Vagina (tissue), 2 donors: ENCODE measurements at regions not wholly inside any gene's neighbourhood (a gene's known extent, or its start where the extent isn't known, plus 50 kb on each side); places are given as distances from the start of the nearest gene placed in this dataset.

ENCODE experiments used
- DNase-seq, 2 donors: peaks; one replicate each; pipeline ENCODE4 v3.0.0-alpha.2; 2017; ENCODE audit errors: extremely low spot score in 2 of 2
- H3K27ac ChIP-seq: fragments of 200-600 bp; sonication (generic); one replicate; pipeline ENCODE4 v1.5.1; 2019
- H3K27me3 ChIP-seq: fragments of 200-600 bp; sonication (generic); one replicate; pipeline ENCODE4 v1.5.1; 2019
- H3K36me3 ChIP-seq, 2 donors: fragments of 200-600 bp; sonication (generic); one replicate each; pipeline ENCODE4 v1.5.1; 2017 to 2019
- H3K4me1 ChIP-seq: fragments of 200-600 bp; sonication (generic); one replicate; pipeline ENCODE4 v1.5.1; 2019
- H3K4me3 ChIP-seq, 2 donors: fragments of 200-600 bp; sonication (generic); 1 replicate in 1 of 2; 2 replicates in 1 of 2; pipeline ENCODE4 v1.5.1; 2016 to 2019
- H3K9me3 ChIP-seq: fragments of 200-600 bp; sonication (generic); one replicate; pipeline ENCODE4 v1.5.1; 2019
- CTCF ChIP-seq, 3 experiments: fragments of 450-650 bp in 2 of 3; fragments of 200-600 bp in 1 of 3; sonication (generic) in 1 of 3; IDR thresholded peaks; one replicate each; pipeline ENCODE4 v1.5.1; 2017 to 2019; ENCODE audit warnings: antibody characterized with exemption in 3 of 3, mild to moderate bottlenecking in 2 of 3, moderate library complexity in 2 of 3
- POLR2A ChIP-seq, 2 donors: fragments of 450-650 bp; IDR thresholded peaks; one replicate each; pipeline ENCODE4 v1.6.1; 2017; ENCODE audit warnings: antibody characterized with exemption in 2 of 2, mild to moderate bottlenecking in 2 of 2, moderate library complexity in 2 of 2
- POLR2AphosphoS5 ChIP-seq, 2 donors: sonication (generic); formaldehyde crosslinking; IDR thresholded peaks; one replicate each; pipeline ENCODE4 v1.9.0; 2017; ENCODE audit warnings: antibody characterized with exemption in 2 of 2, mild to moderate bottlenecking in 2 of 2, low read depth in 1 of 2; ENCODE audit not compliant: insufficient read depth in 1 of 2
- intact Hi-C: fragments of 100-400 bp; cut with DNase I; formaldehyde crosslinking; loops from one replicate; pipeline ENCODE4 v1.15.1; 2023

GRCh38 chr7:52462474-52462873, 573.0 kb upstream of the POM121L12 start:
- no peak for DNase-seq
- H3K27ac ChIP-seq = no peak overlapping the region
- H3K27me3 ChIP-seq = no peaks in the 10 kb centered on the region
- TF ChIP-seq CTCF (IDR thresholded peaks at IDR 0.05) = no peak
- TF ChIP-seq POLR2AphosphoS5 (IDR thresholded peaks at IDR 0.05; ENCODE audit: insufficient read depth in 1 of 2, low read depth in 1 of 2) = no peak
- TF ChIP-seq POLR2A (IDR thresholded peaks at IDR 0.05) = no peak
- intact Hi-C loops = no loop called here
- no peaks in the 10 kb centered on the region for H3K36me3 ChIP-seq
- no peaks in the 10 kb centered on the region for H3K4me1 ChIP-seq
- H3K4me3 ChIP-seq = no peak overlapping the region
- H3K9me3 ChIP-seq = no peaks in the 10 kb centered on the region

- Histone ChIP-seq H3K4me3 (no peak overlapping the region), H3K9me3 (no peaks in the 10 kb centered on the region), H3K27ac (no peak overlapping the region), H3K4me1 (no peaks in the 10 kb centered on the region), H3K27me3 (no peaks in the 10 kb centered on the region), H3K36me3 (no peaks in the 10 kb centered on the region)
- intact Hi-C loops = no loop called here
- DNase-seq = no peak
- TF ChIP-seq POLR2AphosphoS5 (IDR thresholded peaks at IDR 0.05; ENCODE audit: insufficient read depth in 1 of 2, low read depth in 1 of 2) (no peak), POLR2A (IDR thresholded peaks at IDR 0.05) (no peak), CTCF (IDR thresholded peaks at IDR 0.05) (no peak)
Measured at GRCh38 chr7:52455571-52455970, 579.9 kb upstream of the POM121L12 start.

- no peak for DNase-seq
- TF ChIP-seq POLR2AphosphoS5 (IDR thresholded peaks at IDR 0.05; ENCODE audit: insufficient read depth in 1 of 2, low read depth in 1 of 2) (no peak), POLR2A (IDR thresholded peaks at IDR 0.05) (no peak), CTCF (IDR thresholded peaks at IDR 0.05) (no peak)
- intact Hi-C loops = no loop called here
Measured at GRCh38 chr7:52450816-52451215, 584.6 kb upstream of the POM121L12 start.

DNA sequence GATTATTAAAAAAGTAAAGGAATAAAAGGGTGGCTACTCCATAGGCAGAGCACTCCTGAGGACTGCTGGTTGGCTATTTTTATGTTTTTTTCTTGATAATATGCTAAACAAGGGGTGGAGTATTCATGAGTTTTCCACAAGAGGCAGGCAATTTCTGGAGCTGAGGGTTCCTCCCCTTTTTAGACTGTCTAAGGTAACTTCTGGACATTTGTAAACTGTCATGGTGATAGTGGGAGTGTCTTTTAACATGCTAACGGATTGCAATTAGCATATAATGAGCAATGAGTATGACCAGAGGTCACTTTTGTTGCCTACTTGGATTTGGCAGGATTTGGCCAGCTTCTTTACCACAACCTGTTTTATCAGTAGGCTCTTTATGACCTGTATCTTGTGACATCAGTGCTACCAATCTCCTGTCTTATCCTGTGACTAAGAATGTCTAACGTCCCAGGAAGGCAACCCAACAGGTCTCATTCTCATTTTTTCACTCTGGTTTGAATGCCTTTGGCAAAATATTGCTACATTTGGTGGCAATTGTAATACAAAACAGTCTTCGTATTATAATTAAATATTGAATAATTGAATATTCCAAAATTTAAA, 587.8 kb upstream of the POM121L12 start:
- TF ChIP-seq CTCF (IDR thresholded peaks at IDR 0.05) (no peak), POLR2A (IDR thresholded peaks at IDR 0.05) (no peak), POLR2AphosphoS5 (IDR thresholded peaks at IDR 0.05; ENCODE audit: insufficient read depth in 1 of 2, low read depth in 1 of 2) (no peak)
- Histone ChIP-seq H3K9me3 (no peaks in the 10 kb centered on the region), H3K36me3 (no peaks in the 10 kb centered on the region), H3K27ac (no peak overlapping the region), H3K27me3 (no peaks in the 10 kb centered on the region), H3K4me3 (no peak overlapping the region), H3K4me1 (no peaks in the 10 kb centered on the region)
- intact Hi-C loops = no loop called here
- no peak for DNase-seq

More at GRCh38 chr7:52450816-52451215, 584.6 kb upstream of the POM121L12 start:
- Histone ChIP-seq H3K9me3 (no peaks in the 10 kb centered on the region), H3K4me1 (no peaks in the 10 kb centered on the region), H3K4me3 (no peak overlapping the region), H3K27me3 (no peaks in the 10 kb centered on the region), H3K27ac (no peak overlapping the region), H3K36me3 (no peaks in the 10 kb centered on the region)

DNA sequence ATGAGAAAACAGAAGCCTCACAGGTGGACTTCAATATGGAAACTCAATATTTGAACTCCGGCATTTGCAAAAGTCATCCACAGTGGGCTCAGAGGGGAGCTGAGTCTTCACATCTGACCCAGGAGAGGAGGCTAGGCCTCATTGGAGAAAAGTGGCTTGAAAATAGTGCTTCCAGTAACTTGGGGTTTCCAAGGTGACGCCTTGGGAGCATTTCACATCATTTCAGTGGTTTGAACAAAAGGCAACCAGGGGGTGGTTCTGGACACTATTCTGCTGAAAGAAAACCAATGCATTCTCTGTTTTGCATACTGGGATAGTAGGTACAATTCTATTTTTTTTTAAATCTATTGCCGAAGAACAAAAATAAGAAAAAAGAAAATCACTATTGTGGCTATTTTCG, 599.2 kb upstream of the POM121L12 start:
- intact Hi-C loops = no loop called here
- DNase-seq = no peak
- Histone ChIP-seq H3K27me3 (no peaks in the 10 kb centered on the region), H3K36me3 (no peaks in the 10 kb centered on the region), H3K27ac (no peak overlapping the region), H3K4me1 (no peaks in the 10 kb centered on the region), H3K9me3 (no peaks in the 10 kb centered on the region), H3K4me3 (no peak overlapping the region)
- TF ChIP-seq POLR2A (IDR thresholded peaks at IDR 0.05) = no peak
- no peak for TF ChIP-seq CTCF (IDR thresholded peaks at IDR 0.05)
- TF ChIP-seq POLR2AphosphoS5 (IDR thresholded peaks at IDR 0.05; ENCODE audit: insufficient read depth in 1 of 2, low read depth in 1 of 2) = no peak
